HCT116 (cell line): ENCODE measurements at regions not wholly inside any gene's neighbourhood (a gene's known extent, or its start where the extent isn't known, plus 50 kb on each side); places are given as distances from the start of the nearest gene placed in this dataset.

Source experiments
- ATAC-seq: fragments of 200-7000 bp; cut with Tn5 transposase; 2 replicates; pipeline ENCODE4 v1.9.1; 2020; ENCODE audit warnings: mild to moderate bottlenecking, moderate library complexity
- BruUV-seq: library from RNA; stranded (reverse); fragments of 400-500 nt; replicated peaks from 2 replicates; lab custom pipeline; 2021; lab: Mats Ljungman, UMichigan
- CTCF ChIA-PET: fragments of 300-600 bp; sonication (Branson Sonifier 250); formaldehyde crosslinking; loops from one replicate; lab custom pipeline; 2021; ENCODE audit warnings: antibody characterized with exemption; lab: Charles Lee
- POLR2A ChIA-PET: fragments of 300-600, 350-600 bp; sonication (Branson Sonifier 250); formaldehyde crosslinking; loops from one replicate; lab custom pipeline; 2021; ENCODE audit warnings: antibody characterized with exemption; lab: Charles Lee
- RAD21 ChIA-PET, 2 experiments: fragments of 300-600 bp; sonication (Branson Sonifier 250); formaldehyde crosslinking; loops; one replicate each; lab custom pipeline; 2023; ENCODE audit warnings: low total read pairs in 2 of 2; ENCODE audit not compliant: uncharacterized antibody in 2 of 2, unreplicated experiment in 2 of 2, low non-redundant PET in 1 of 2; lab: Charles Lee
- DNase-seq: peaks from one replicate; pipeline ENCODE4 v3.0.0-alpha.2; 2010; ENCODE audit warnings: low read depth, low spot score
- H2AFZ ChIP-seq: fragments of 200-600 bp; shearing (Covaris generic), sonication (generic); 2 replicates; pipeline ENCODE4 v1.6.1; 2017; ENCODE audit warnings: low read depth, mixed run types, mixed read lengths, antibody characterized with exemption, low read length; ENCODE audit not compliant: poor library complexity, severe bottlenecking
- H3K27ac ChIP-seq: 2 replicates; pipeline ENCODE4 v1.5.1; 2012; ENCODE audit warnings: low read depth, low read length
- H3K27me3 ChIP-seq: fragments of 200-600 bp; sonication (generic); 2 replicates; pipeline ENCODE4 v1.6.1; 2016; ENCODE audit warnings: mixed run types, low read length, mixed read lengths; ENCODE audit not compliant: insufficient read depth
- H3K36me3 ChIP-seq, 2 experiments: fragments of 200-500 bp in 1 of 2; fragments of 200-600 bp in 1 of 2; sonication (Bioruptor generic) in 1 of 2; sonication (generic) in 1 of 2; 2 replicates each; pipeline versions ENCODE4 v1.5.1 to v1.6.1; 2014 to 2016; ENCODE audit warnings: low read length in 2 of 2, inconsistent platforms in 1 of 2, mixed read lengths in 1 of 2, mixed run types in 1 of 2; ENCODE audit not compliant: insufficient read depth in 2 of 2, control insufficient read depth in 1 of 2
- H3K4me1 ChIP-seq, 2 experiments: fragments of 200-600 bp in 1 of 2; sonication (generic) in 1 of 2; 2 replicates each; pipeline versions ENCODE4 v1.5.1 to v1.6.1; 2012 to 2017; ENCODE audit warnings: low read length in 2 of 2, inconsistent platforms in 1 of 2, mild to moderate bottlenecking in 1 of 2, mixed read lengths in 1 of 2, mixed run types in 1 of 2, moderate library complexity in 1 of 2; ENCODE audit not compliant: insufficient read depth in 2 of 2, control insufficient read depth in 1 of 2
- H3K4me2 ChIP-seq: fragments of 200-600 bp; sonication (generic); 2 replicates; pipeline ENCODE4 v1.6.1; 2017; ENCODE audit warnings: mixed run types, low read length, mixed read lengths
- H3K4me3 ChIP-seq, 2 experiments: fragments of 200-600 bp in 1 of 2; sonication (generic) in 1 of 2; replicated peaks in 1 of 2; 2 replicates each; pipeline ENCODE4 v1.5.1; 2011 to 2016; ENCODE audit warnings: low read length in 2 of 2, control low read depth in 1 of 2, low read depth in 1 of 2, mild to moderate bottlenecking in 1 of 2, mixed read lengths in 1 of 2, mixed run types in 1 of 2
- H3K79me2 ChIP-seq: fragments of 200-600 bp; sonication (generic); 2 replicates; pipeline ENCODE4 v1.6.1; 2017; ENCODE audit warnings: mild to moderate bottlenecking, mixed run types, low read length, moderate library complexity, mixed read lengths; ENCODE audit not compliant: insufficient read depth
- H3K9ac ChIP-seq: fragments of 200-600 bp; sonication (generic); 2 replicates; pipeline ENCODE4 v1.6.1; 2016; ENCODE audit warnings: low read length, mixed read lengths
- H3K9me2 ChIP-seq: fragments of 200-600 bp; sonication (generic), shearing (Covaris generic); 2 replicates; pipeline ENCODE4 v1.6.1; 2017; ENCODE audit warnings: mixed run types, mild to moderate bottlenecking, moderate library complexity; ENCODE audit not compliant: insufficient read depth
- H3K9me3 ChIP-seq, 2 experiments: fragments of 200-500 bp in 1 of 2; fragments of 200-600 bp in 1 of 2; sonication (Bioruptor generic) in 1 of 2; sonication (generic) in 1 of 2; 2 replicates each; pipeline ENCODE4 v1.6.1; 2014 to 2017; ENCODE audit warnings: low read length in 2 of 2, mixed read lengths in 2 of 2, inconsistent platforms in 1 of 2, low read depth in 1 of 2, mild to moderate bottlenecking in 1 of 2, mixed run types in 1 of 2, moderate library complexity in 1 of 2; ENCODE audit not compliant: control insufficient read depth in 1 of 2, insufficient read depth in 1 of 2
- H4K20me1 ChIP-seq: fragments of 200-600 bp; sonication (generic), shearing (Covaris generic); 2 replicates; pipeline ENCODE4 v1.6.1; 2017; ENCODE audit warnings: mixed run types, mild to moderate bottlenecking, moderate library complexity; ENCODE audit not compliant: insufficient read depth
- ATF3 ChIP-seq: IDR thresholded peaks from 2 replicates; pipeline ENCODE4 v1.6.1; 2012
- CBX3 ChIP-seq: IDR thresholded peaks from 2 replicates; pipeline ENCODE4 v1.6.1; 2012; ENCODE audit warnings: low read depth
- CEBPB ChIP-seq: IDR thresholded peaks from 2 replicates; pipeline ENCODE4 v1.6.1; 2012; ENCODE audit warnings: low read depth
- EGR1 ChIP-seq: IDR thresholded peaks from 2 replicates; pipeline ENCODE4 v1.6.1; 2012; ENCODE audit warnings: low read depth
- ELF1 ChIP-seq: IDR thresholded peaks from 2 replicates; pipeline ENCODE4 v1.6.1; 2012; ENCODE audit warnings: low read depth, borderline replicate concordance
- JUND ChIP-seq: IDR thresholded peaks from 2 replicates; pipeline ENCODE4 v1.6.1; 2012
- POLR2A ChIP-seq: IDR thresholded peaks from 2 replicates; pipeline ENCODE4 v1.7.0; 2011; ENCODE audit warnings: borderline replicate concordance; ENCODE audit not compliant: insufficient read depth, insufficient read length; ENCODE audit errors: extremely low read depth
- RAD21 ChIP-seq: IDR thresholded peaks from 2 replicates; pipeline ENCODE4 v1.6.1; 2012; ENCODE audit warnings: low read depth, mild to moderate bottlenecking
- REST ChIP-seq: IDR thresholded peaks from 2 replicates; pipeline ENCODE4 v1.6.1; 2012; ENCODE audit warnings: low read depth
- SP1 ChIP-seq: IDR thresholded peaks from 2 replicates; pipeline ENCODE4 v1.6.1; 2012; ENCODE audit warnings: low read depth
- SRF ChIP-seq: IDR thresholded peaks from 2 replicates; pipeline ENCODE4 v1.6.1; 2012; ENCODE audit warnings: low read depth
- TCF7L2 ChIP-seq: IDR thresholded peaks from 2 replicates; pipeline ENCODE4 v1.7.0; 2011; ENCODE audit warnings: borderline replicate concordance, inconsistent platforms; ENCODE audit not compliant: insufficient read depth, insufficient read length; ENCODE audit errors: extremely low read depth
- YY1 ChIP-seq: IDR thresholded peaks from 2 replicates; pipeline ENCODE4 v1.6.1; 2011; ENCODE audit warnings: low read length, low read depth, moderate library complexity, mild to moderate bottlenecking; ENCODE audit not compliant: insufficient replicate concordance; ENCODE audit errors: extremely low read depth
- ZFX ChIP-seq: fragments of 450-650 bp; IDR thresholded peaks from 2 replicates; pipeline ENCODE4 v1.6.1; 2017
- ZNF274 ChIP-seq: fragments of 200-500 bp; sonication (Bioruptor generic); IDR thresholded peaks from 2 replicates; pipeline ENCODE4 v1.6.1; 2014; ENCODE audit warnings: mild to moderate bottlenecking, low read depth, low read length, inconsistent platforms
- intact Hi-C: fragments of 100-400 bp; cut with micrococcal nuclease; formaldehyde crosslinking; loops from 2 replicates; pipeline ENCODE4 v1.10.0; 2022

- no peak for TF ChIP-seq EGR1
These were observed 663.4 kb upstream of the PRMT6 start (continued) for GRCh38 chr1:106393046-106393445.

- Histone ChIP-seq H3K9ac (no peak overlapping the region), H2AFZ (no peak overlapping the region)
- TF ChIP-seq EGR1 (no peak), CEBPB (no peak), ZNF274 (no peak), POLR2A (no peak), CBX3 (no peak), ELF1 (no peak), SRF (no peak), REST (no peak), JUND (no peak), ATF3 (no peak), TCF7L2 (no peak), SP1 (no peak), RAD21 (no peak), YY1 (no peak), ZFX (no peak)
- TF ChIP-seq, all 23 proteins: peak for 0
- no peak for DNase-seq
- Histone ChIP-seq H3K79me2 (no peaks in the 10 kb centered on the region), H4K20me1 (no peaks in the 10 kb centered on the region), H3K4me3 (no peak overlapping the region), H3K27me3 (no peaks in the 10 kb centered on the region), H3K27ac (no peak overlapping the region), H3K9me3 (peaks cover 12 to 23% of the 10 kb centered on the region in 2 experiments; a peak in 2 of 4 replicates), H3K4me2 (no peak overlapping the region), H3K36me3 (no peaks in the 10 kb centered on the region), H3K4me1 (no peaks in the 10 kb centered on the region), H3K9me2 (no peaks in the 10 kb centered on the region)
- RAD21 ChIA-PET: no interaction called here
- no peak for ATAC-seq
- intact Hi-C loops: no loop called here
- BruUV-seq: no TSS peak
- CTCF ChIA-PET: no interaction called here
- POLR2A ChIA-PET: no interaction called here
These were observed 660.5 kb upstream of the PRMT6 start for GRCh38 chr1:106396020-106396419.
